ENCODE measurements at regions not wholly inside any gene's neighbourhood (a gene's known extent, or its start where the extent isn't known, plus 50 kb on each side); places are given as distances from the start of the nearest gene placed in this dataset.

DNA sequence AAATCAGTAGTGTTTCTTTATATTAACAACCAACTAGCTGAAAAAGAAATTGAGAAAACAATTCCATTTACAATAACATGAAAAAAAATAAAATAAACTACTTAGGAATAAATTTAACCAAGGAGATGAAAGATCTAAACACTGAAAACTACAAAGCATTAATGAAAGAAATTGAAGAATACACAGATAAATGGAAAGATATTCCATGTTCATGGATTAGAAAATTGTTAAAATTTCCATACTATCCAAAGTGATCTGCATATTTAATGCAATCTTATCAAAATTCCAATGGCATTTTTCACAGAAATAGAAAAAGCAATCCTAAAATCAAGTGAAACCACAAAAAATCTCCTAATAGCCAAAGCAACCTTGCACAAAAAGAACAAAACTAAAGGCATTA, 320.2 kb upstream of the GRAMD2B start (continued):
- no peak for TF ChIP-seq FOXA2 (IDR thresholded peaks at IDR 0.05)
- no peak for TF ChIP-seq FOXA1 (IDR thresholded peaks at IDR 0.05)
- TF ChIP-seq SP1 (IDR thresholded peaks at IDR 0.05) = no peak
- no peak for TF ChIP-seq RXRA (IDR thresholded peaks at IDR 0.05)
- TF ChIP-seq, protein P1, sequence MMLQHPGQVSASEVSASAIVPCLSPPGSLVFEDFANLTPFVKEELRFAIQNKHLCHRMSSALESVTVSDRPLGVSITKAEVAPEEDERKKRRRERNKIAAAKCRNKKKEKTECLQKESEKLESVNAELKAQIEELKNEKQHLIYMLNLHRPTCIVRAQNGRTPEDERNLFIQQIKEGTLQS (IDR thresholded peaks at IDR 0.05) = no peak
- TF ChIP-seq RAD21 (IDR thresholded peaks at IDR 0.05) = no peak

DNA sequence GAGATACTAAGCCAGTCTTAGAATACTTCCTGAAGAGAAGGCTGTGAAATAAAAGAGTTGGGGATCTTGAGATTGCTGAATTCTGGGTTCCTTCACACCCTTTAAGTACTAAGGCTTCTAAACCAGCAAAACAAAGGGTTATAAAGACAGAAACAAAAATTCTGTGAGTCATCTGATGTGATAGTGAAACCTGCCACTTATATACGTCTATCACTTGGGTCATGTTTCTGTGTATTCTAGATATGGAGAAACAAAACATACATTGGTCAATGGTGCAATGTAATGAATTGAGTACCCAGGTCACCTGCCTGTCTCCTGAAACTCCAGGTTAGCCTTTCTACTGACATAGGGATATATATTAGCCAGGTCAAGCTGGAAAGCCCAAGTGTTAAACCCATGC, 319.3 kb upstream of the GRAMD2B start:
- Histone ChIP-seq H3K36me3 (ENCODE audit: control insufficient read depth in 4 of 4, insufficient read depth in 3 of 4, low read depth in 1 of 4, low read length in 3 of 4) (no peaks in the 10 kb centered on the region), H3K4me3 (ENCODE audit: low read depth in 1 of 3, low read length in 3 of 3) (no peak overlapping the region), H3K27me3 (ENCODE audit: control insufficient read depth in 4 of 4, insufficient read depth in 4 of 4, low read length in 3 of 4) (no peaks in the 10 kb centered on the region), H3K27ac (ENCODE audit: low read depth in 1 of 2, low read length in 2 of 2) (no peak overlapping the region), H3K4me1 (ENCODE audit: control insufficient read depth in 4 of 4, insufficient read depth in 4 of 4, low read length in 3 of 4) (no peaks in the 10 kb centered on the region), H3K9me3 (ENCODE audit: control insufficient read depth in 4 of 4, low read length in 3 of 4) (no peaks in the 10 kb centered on the region), H3K9ac (ENCODE audit: low read depth in 1 of 2, low read length in 2 of 2) (no peak overlapping the region)
- TF ChIP-seq TAF1 (conservative IDR thresholded peaks at IDR 0.05) (no peak), RAD21 (IDR thresholded peaks at IDR 0.05) (no peak), GABPA (IDR thresholded peaks at IDR 0.05 in 1 of 2, conservative IDR thresholded peaks at IDR 0.05 in 1 of 2) (no peak), HNF4A (conservative IDR thresholded peaks at IDR 0.05) (no peak), HNF4G (IDR thresholded peaks at IDR 0.05) (no peak), FOXA1 (IDR thresholded peaks at IDR 0.05) (no peak), RXRA (IDR thresholded peaks at IDR 0.05) (no peak), YY1 (IDR thresholded peaks at IDR 0.05) (no peak), FOXA2 (IDR thresholded peaks at IDR 0.05) (no peak), JUND (IDR thresholded peaks at IDR 0.05) (no peak), SP1 (IDR thresholded peaks at IDR 0.05) (no peak)
- TF ChIP-seq, protein P2, sequence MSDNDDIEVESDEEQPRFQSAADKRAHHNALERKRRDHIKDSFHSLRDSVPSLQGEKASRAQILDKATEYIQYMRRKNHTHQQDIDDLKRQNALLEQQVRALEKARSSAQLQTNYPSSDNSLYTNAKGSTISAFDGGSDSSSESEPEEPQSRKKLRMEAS (IDR thresholded peaks at IDR 0.05) = no peak
- TF ChIP-seq, protein P1 (IDR thresholded peaks at IDR 0.05) = no peak
- TF ChIP-seq, protein P3, sequence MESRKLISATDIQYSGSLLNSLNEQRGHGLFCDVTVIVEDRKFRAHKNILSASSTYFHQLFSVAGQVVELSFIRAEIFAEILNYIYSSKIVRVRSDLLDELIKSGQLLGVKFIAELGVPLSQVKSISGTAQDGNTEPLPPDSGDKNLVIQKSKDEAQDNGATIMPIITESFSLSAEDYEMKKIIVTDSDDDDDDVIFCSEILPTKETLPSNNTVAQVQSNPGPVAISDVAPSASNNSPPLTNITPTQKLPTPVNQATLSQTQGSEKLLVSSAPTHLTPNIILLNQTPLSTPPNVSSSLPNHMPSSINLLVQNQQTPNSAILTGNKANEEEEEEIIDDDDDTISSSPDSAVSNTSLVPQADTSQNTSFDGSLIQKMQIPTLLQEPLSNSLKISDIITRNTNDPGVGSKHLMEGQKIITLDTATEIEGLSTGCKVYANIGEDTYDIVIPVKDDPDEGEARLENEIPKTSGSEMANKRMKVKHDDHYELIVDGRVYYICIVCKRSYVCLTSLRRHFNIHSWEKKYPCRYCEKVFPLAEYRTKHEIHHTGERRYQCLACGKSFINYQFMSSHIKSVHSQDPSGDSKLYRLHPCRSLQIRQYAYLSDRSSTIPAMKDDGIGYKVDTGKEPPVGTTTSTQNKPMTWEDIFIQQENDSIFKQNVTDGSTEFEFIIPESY (IDR thresholded peaks at IDR 0.05) = no peak
- TF ChIP-seq, protein P4, sequence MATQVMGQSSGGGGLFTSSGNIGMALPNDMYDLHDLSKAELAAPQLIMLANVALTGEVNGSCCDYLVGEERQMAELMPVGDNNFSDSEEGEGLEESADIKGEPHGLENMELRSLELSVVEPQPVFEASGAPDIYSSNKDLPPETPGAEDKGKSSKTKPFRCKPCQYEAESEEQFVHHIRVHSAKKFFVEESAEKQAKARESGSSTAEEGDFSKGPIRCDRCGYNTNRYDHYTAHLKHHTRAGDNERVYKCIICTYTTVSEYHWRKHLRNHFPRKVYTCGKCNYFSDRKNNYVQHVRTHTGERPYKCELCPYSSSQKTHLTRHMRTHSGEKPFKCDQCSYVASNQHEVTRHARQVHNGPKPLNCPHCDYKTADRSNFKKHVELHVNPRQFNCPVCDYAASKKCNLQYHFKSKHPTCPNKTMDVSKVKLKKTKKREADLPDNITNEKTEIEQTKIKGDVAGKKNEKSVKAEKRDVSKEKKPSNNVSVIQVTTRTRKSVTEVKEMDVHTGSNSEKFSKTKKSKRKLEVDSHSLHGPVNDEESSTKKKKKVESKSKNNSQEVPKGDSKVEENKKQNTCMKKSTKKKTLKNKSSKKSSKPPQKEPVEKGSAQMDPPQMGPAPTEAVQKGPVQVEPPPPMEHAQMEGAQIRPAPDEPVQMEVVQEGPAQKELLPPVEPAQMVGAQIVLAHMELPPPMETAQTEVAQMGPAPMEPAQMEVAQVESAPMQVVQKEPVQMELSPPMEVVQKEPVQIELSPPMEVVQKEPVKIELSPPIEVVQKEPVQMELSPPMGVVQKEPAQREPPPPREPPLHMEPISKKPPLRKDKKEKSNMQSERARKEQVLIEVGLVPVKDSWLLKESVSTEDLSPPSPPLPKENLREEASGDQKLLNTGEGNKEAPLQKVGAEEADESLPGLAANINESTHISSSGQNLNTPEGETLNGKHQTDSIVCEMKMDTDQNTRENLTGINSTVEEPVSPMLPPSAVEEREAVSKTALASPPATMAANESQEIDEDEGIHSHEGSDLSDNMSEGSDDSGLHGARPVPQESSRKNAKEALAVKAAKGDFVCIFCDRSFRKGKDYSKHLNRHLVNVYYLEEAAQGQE (IDR thresholded peaks at IDR 0.05) = no peak
- TF ChIP-seq, protein P5, sequence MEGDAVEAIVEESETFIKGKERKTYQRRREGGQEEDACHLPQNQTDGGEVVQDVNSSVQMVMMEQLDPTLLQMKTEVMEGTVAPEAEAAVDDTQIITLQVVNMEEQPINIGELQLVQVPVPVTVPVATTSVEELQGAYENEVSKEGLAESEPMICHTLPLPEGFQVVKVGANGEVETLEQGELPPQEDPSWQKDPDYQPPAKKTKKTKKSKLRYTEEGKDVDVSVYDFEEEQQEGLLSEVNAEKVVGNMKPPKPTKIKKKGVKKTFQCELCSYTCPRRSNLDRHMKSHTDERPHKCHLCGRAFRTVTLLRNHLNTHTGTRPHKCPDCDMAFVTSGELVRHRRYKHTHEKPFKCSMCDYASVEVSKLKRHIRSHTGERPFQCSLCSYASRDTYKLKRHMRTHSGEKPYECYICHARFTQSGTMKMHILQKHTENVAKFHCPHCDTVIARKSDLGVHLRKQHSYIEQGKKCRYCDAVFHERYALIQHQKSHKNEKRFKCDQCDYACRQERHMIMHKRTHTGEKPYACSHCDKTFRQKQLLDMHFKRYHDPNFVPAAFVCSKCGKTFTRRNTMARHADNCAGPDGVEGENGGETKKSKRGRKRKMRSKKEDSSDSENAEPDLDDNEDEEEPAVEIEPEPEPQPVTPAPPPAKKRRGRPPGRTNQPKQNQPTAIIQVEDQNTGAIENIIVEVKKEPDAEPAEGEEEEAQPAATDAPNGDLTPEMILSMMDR (IDR thresholded peaks at IDR 0.05; ENCODE audit: low read depth, low read length, missing input control) = no peak
- 61% methylated on average over 1 of the region's 1 CpG for WGBS
- DNase-seq (ENCODE audit: low spot score) = no peak

Data from liver (tissue), 8 donors.